HK-2 (cell line): ENCODE measurements at regions not wholly inside any gene's neighbourhood (a gene's known extent, or its start where the extent isn't known, plus 50 kb on each side); places are given as distances from the start of the nearest gene placed in this dataset.
"Not testable (repeated sequence)": the region's sequence is repeated elsewhere in the genome, so short reads cannot be mapped to it uniquely, and the experiment has no call there.

Experiments used
- DNase-seq: peaks from one replicate; pipeline ENCODE4 v3.0.0-alpha.2; 2018; ENCODE audit not compliant: unreplicated experiment

DNA sequence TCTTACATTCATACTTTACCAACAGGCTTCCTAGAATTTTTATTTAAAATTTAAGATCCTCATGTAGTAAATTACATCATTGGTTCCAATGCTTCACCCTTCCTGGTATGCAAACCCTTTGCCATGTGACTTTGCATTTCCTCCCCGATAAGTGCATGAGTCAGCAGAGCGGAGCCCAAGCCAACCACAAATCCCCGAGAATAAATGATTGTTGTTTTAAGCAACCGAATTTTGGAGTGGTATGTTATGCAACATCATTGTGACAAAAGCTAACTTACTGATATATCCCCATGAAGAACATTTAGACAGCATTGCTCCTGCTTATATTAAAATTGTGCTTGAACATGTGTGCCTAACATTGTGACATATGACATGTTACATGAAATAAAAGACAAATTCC lies 199.4 kb upstream of the DDX53 start:
- DNase-seq, result peak; percentile 40

DNA sequence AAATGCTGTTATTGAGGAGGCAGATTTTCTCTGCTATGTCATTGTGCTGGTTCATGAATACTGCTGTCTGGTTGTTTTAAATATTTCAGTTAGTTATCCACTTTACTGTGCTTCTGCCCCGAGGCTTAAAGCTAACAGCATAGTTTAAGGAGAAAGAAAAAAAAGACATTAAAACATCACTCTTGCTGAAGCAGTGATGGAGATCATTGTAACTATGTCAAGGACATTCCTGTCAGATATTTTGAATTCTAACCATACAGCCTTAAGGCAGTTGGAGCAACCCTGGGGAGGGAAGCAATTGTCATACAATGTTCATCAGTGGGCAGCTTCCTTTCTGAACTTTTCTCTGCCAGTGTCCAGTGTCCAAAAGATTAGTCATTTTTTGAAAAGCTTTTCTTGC lies 199.0 kb upstream of the DDX53 start:
- DNase-seq, result peak; percentile 6

DNA sequence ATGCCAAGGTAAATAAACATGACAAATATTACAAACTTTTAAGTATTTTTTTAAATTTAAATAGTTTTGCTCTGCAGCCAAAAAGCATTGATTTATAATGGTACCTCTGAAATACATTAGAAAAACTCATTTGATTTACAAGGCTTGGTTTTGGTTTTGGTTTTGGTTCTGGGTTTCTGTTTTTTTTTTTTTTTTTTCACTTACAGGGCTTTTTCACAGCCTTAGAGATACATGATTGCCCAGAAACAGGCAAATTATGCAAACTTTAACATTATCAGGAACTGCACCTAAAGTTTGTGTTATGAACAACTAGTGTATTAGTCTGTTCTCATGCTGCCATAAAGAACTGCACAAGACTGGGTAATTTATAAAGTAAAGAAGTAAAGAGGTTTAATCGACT lies 196.4 kb upstream of the DDX53 start:
- DNase-seq, result no peak

DNA sequence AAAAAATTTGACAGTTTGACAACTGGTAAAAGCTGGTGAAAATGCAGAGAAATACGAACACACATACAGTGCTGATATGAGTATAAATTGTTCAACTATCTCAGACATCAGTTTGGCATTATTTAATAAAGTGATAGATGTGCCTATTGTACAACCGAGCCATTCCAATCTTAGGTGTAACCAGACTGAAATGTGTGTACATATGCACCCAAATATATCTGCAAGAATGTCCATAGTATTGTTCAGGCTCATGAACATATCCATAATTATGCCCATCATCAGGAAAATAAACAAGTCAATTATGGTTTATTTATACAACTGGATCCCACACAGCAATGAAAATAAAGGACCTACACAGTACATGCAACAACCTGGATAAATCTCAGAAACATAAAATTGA lies 188.9 kb upstream of the DDX53 start:
- DNase-seq, result no peak

DNA sequence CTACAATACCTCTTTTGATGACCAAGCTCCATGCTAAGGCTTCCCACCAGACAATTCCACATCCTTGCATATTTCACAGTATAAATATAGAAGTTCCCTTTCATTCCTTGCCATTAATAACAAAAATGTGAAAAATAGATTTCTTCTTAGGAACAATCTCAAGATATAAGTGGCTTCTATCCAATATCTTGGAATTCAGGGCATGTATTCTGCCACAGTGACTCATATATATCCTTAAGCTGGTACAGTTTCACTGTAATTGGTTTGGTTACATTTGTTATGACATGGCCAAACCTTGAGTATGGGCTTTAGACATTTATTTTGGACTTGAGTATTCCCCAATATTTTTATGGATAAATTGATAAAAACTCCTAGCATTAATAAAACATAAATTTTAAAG lies 181.7 kb upstream of the DDX53 start:
- DNase-seq, result no peak

DNA sequence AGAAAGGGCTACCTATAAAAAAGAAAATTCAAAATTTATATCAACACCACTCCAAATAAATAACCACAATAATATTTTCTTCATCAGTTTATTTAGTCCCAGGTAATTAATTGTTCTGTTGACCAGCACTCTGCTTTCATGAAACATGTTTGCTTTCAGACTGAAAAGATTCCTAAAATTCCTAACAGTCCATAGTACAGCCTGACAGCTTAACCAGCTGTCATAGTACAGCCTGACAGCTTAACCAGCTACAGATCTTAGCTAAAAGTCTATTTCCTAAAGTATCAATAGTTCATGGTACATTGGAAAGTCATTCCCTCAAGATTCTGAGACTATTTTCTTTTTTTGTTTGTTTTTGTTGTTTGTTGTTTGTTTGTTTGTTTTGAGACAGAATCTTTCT lies 144.1 kb upstream of the DDX53 start:
- no peak for DNase-seq

DNA sequence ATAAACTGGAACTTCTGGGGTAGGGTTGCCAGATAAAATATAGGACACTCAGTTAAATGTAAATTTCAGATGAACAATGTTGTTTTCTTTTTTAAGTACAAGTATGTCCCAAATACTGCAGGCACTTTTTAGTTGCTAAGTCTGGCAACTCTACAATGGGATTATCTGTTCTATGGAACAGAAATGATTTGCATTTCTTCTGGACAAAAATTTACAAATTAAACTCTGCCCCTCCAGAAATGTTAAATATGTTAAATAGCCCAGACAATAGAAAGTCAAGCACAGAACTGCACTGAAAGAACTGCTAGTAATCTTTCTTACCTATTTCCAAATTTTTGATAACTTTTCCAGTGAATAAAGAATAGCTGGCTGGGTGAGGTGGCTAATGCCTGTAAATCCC lies 140.1 kb upstream of the DDX53 start:
- no peak for DNase-seq

DNA sequence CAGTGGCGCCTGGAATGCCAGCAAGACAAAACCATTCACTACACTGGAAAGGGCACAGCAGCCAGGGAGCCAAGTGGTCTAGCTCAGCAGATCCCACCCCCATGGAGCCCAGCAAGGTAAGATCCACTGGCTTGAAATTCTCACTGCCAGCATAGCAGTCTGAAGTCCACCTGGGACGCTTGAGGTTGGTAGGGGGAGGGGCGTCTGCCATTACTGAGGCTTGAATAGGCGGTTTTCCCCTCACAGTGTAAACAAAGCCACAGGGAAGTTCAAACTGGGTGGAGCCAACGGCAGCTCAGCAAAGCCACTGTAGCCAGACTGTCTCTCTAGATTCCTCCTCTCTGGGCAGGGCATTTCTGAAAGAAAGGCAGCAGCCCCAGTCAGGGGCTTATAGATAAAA lies 133.0 kb upstream of the DDX53 start:
- not testable (repeated sequence) for DNase-seq

DNA sequence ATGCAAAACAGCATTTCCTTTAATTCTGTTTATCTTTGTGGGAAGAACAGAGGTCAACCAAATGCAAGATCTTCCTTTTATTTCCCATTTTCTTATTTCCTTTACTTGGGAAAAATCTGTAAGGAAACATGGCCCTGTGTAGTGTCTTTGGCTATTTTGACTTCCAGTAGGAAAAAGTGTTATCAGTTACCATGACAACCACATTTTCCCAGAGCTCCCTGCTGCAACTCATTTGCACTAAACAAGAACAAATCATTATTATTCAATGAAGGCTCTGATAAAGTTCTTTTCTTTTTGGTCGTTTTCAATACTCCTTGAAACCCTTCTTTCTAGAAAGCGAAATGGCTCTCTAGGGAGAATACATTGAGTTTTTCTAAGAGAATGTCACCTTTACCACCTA lies 117.2 kb upstream of the DDX53 start:
- no peak for DNase-seq

DNA sequence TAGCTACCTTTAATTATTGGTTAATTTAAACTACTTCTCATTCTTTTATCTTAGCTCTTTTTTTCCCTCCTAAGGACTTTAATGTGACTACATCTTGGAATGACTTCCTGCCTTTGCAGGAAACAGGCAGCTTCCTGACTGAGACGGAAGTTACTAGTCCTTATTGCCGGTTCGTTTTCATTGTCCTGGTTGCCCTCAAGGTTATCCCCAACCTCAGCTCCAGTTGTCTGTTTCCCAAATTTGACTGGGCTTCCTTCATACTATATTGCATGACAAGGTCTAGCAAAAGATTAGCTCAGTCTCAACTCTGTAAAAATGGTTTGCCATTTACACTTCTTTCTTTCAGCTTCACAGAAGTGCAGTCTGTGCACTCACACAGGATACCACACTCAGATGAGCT lies 109.9 kb upstream of the DDX53 start:
- no peak for DNase-seq

DNA sequence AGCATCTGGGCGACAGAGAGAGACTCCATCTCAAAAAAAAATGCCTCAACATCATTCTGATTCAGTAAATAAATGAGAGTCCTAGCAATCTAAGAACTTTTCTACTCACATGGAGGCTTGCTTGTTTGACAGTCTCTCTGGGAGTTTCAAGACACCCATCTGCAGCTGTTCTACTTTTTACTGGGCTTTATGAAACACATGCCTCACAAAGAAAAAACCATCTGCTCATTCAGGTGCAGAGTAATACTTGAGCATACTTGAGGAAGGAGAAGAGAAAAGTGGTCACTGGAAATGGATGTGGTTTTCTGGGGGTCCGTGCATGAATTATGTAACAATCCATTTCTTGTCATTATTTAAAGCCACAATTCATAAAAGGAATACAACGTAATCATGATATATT lies 87.1 kb upstream of the DDX53 start:
- no peak for DNase-seq

DNA sequence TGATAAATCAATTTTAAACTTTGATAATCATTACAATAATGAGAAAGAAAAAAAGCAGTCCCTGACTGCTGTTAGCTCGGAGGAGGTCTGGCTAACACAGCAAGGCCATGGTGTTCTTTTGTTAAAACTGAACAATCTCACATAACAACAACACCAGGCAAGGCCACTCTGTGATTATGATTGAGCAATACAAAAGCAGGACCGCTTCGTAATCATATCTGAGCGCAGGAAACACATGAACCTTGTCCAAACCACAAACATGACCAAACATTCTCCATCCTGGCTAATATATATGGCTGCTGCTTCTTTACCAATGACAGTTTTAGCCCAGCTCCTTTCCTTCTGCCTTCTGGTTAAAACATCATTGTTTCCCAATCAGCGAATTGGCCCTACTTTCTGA lies 76.8 kb upstream of the DDX53 start:
- no peak for DNase-seq

DNA sequence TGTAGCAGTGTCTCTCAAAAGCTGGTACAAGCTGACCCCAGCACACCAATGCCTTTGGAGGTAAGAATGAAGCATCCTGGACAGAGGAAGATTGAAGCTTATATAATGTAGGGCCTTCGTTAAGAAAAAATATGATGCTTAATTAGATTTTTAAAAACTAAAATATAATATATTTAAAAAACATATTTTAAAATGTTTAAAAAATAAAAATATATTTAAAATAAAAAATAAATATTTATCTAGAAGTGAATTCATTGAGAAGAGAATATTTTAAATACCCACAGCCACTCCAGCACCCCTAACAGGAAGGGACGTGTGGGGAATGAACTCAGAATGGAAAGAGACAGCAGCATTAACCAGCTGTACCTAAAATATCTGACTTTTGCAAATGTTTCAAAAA lies 65.1 kb upstream of the DDX53 start:
- DNase-seq, result no peak

DNA sequence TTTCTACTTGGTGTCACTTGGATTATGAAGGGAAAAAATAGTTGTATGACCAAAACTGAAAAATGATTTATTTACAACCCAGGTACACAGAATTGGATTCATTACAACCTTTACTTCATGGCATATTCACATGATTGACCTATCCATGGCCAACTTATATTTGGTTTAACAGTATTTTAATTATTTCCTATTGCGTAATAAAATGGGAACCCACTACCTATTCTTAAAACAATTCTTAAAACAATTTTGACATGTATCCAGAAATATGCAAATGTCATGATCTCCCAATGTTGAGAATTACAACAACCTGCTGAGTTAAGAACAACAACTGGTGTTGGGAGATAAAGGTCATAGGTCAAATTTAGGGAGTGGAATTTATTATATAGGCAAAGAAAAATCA lies 54.8 kb upstream of the DDX53 start:
- DNase-seq, result no peak
